GM23338 (cell line): ENCODE measurements at regions not wholly inside any gene's neighbourhood (a gene's known extent, or its start where the extent isn't known, plus 50 kb on each side); places are given as distances from the start of the nearest gene placed in this dataset.

Experiments used
- ATAC-seq: fragments of 200-7000 bp; cut with Tn5 transposase; 3 replicates; pipeline ENCODE4 v1.9.1; 2020
- DNase-seq: peaks from one replicate; pipeline ENCODE4 v3.0.0-alpha.2; 2015; ENCODE audit warnings: low spot score
- H2AFZ ChIP-seq: fragments of 200-600 bp; sonication (generic); 2 replicates; pipeline ENCODE4 v1.8.0; 2016; ENCODE audit warnings: antibody characterized with exemption, mild to moderate bottlenecking, moderate library complexity
- H3F3A ChIP-seq: fragments of 200-600 bp; sonication (generic); replicated peaks from 2 replicates; pipeline ENCODE4 v1.8.0; 2017; ENCODE audit warnings: antibody characterized with exemption, mixed run types, low read depth
- H3K27ac ChIP-seq: fragments of 200-600 bp; sonication (generic); 2 replicates; pipeline ENCODE4 v1.6.1; 2016; ENCODE audit warnings: low read depth
- H3K27me3 ChIP-seq: fragments of 200-600 bp; sonication (generic); 2 replicates; pipeline ENCODE4 v1.8.0; 2016; ENCODE audit warnings: mild to moderate bottlenecking, mixed run types, moderate library complexity; ENCODE audit not compliant: insufficient read depth
- H3K36me3 ChIP-seq: fragments of 200-600 bp; sonication (generic); 2 replicates; pipeline ENCODE4 v1.8.0; 2016; ENCODE audit warnings: mild to moderate bottlenecking; ENCODE audit not compliant: insufficient read depth
- H3K4me1 ChIP-seq: fragments of 200-600 bp; sonication (generic); 2 replicates; pipeline ENCODE4 v1.8.0; 2016; ENCODE audit warnings: mild to moderate bottlenecking, moderate library complexity; ENCODE audit not compliant: insufficient read depth
- H3K4me2 ChIP-seq: fragments of 200-600 bp; sonication (generic); 2 replicates; pipeline ENCODE4 v1.7.1; 2017; ENCODE audit warnings: mixed run types
- H3K4me3 ChIP-seq: fragments of 200-600 bp; sonication (generic); 2 replicates; pipeline ENCODE4 v1.6.1; 2016; ENCODE audit warnings: mixed run types
- H3K79me2 ChIP-seq: fragments of 200-600 bp; sonication (generic); replicated peaks from 2 replicates; pipeline ENCODE4 v1.8.0; 2017; ENCODE audit warnings: mild to moderate bottlenecking; ENCODE audit not compliant: insufficient read depth
- H3K9me2 ChIP-seq: fragments of 200-600 bp; sonication (generic); 2 replicates; pipeline ENCODE4 v1.8.0; 2017; ENCODE audit not compliant: insufficient read depth
- H4K20me1 ChIP-seq: fragments of 200-600 bp; sonication (generic); replicated peaks from 2 replicates; pipeline ENCODE4 v1.8.0; 2017; ENCODE audit warnings: mild to moderate bottlenecking; ENCODE audit not compliant: insufficient read depth
- H3K27ac Mint-ChIP-seq: 2 replicates; pipeline ENCODE4 v1.8.0; 2020; ENCODE audit warnings: inconsistent platforms, mild to moderate bottlenecking, moderate library complexity, mixed read lengths
- H3K27me3 Mint-ChIP-seq: 3 replicates; pipeline ENCODE4 v1.8.0; 2022; ENCODE audit warnings: low read depth, mild to moderate bottlenecking, moderate library complexity, mixed read lengths, inconsistent platforms; ENCODE audit not compliant: insufficient read depth, poor library complexity
- H3K36me3 Mint-ChIP-seq: 3 replicates; pipeline ENCODE4 v1.8.0; 2021; ENCODE audit warnings: low read depth, mild to moderate bottlenecking, inconsistent platforms, moderate library complexity, mixed read lengths
- H3K4me1 Mint-ChIP-seq: 3 replicates; pipeline ENCODE4 v1.8.0; 2020; ENCODE audit warnings: mild to moderate bottlenecking, inconsistent platforms, mixed read lengths
- H3K4me3 Mint-ChIP-seq: 3 replicates; pipeline ENCODE4 v1.8.0; 2021; ENCODE audit warnings: moderate library complexity, mild to moderate bottlenecking, inconsistent platforms, mixed read lengths
- H3K9me3 Mint-ChIP-seq: 3 replicates; pipeline ENCODE4 v1.8.0; 2020; ENCODE audit warnings: moderate library complexity, mild to moderate bottlenecking, inconsistent platforms, mixed read lengths
- CREB1 ChIP-seq: fragments of 250-450 bp; sonication (Bioruptor Pico); IDR thresholded peaks from 2 replicates; pipeline ENCODE4 v1.5.0; 2020; ENCODE audit warnings: low read depth, mild to moderate bottlenecking, moderate library complexity
- EZH2 ChIP-seq: fragments of 200-600 bp; sonication (generic); IDR thresholded peaks from one replicate; pipeline ENCODE4 v1.8.0; 2017; ENCODE audit warnings: antibody characterized with exemption, mild to moderate bottlenecking, low read depth; ENCODE audit not compliant: unreplicated experiment
- EZH2phosphoT487 ChIP-seq: fragments of 200-600 bp; sonication (generic); IDR thresholded peaks from one replicate; pipeline ENCODE4 v1.8.1; 2018; ENCODE audit warnings: antibody characterized with exemption; ENCODE audit not compliant: unreplicated experiment
- JUNB ChIP-seq: IDR thresholded peaks from one replicate; pipeline ENCODE4 v1.6.1; 2016; ENCODE audit warnings: antibody characterized with exemption; ENCODE audit not compliant: unreplicated experiment
- NANOG ChIP-seq: IDR thresholded peaks from 2 replicates; pipeline ENCODE4 v1.6.1; 2016; ENCODE audit warnings: antibody characterized with exemption, borderline replicate concordance
- POLR2AphosphoS5 ChIP-seq: IDR thresholded peaks from 2 replicates; pipeline ENCODE4 v1.6.1; 2016; ENCODE audit warnings: antibody characterized with exemption, low read depth
- STAT1 ChIP-seq: IDR thresholded peaks from one replicate; pipeline ENCODE4 v1.6.1; 2016; ENCODE audit warnings: antibody characterized with exemption; ENCODE audit not compliant: unreplicated experiment
- ZNF114 ChIP-seq: fragments of 250-450 bp; sonication (Bioruptor Pico); IDR thresholded peaks from 2 replicates; pipeline ENCODE4 v1.5.0; 2020; ENCODE audit warnings: mild to moderate bottlenecking, moderate library complexity
- ZNF331 ChIP-seq: fragments of 250-450 bp; sonication (Bioruptor Pico); IDR thresholded peaks from 2 replicates; pipeline ENCODE4 v1.5.0; 2020; ENCODE audit warnings: low read depth, mild to moderate bottlenecking, moderate library complexity
- TF ChIP-seq, protein P1 (sequence below): IDR thresholded peaks from one replicate; pipeline ENCODE4 v1.6.1; 2018; ENCODE audit warnings: antibody characterized with exemption; ENCODE audit not compliant: unreplicated experiment
- TF ChIP-seq, protein P2 (sequence below): IDR thresholded peaks from 2 replicates; pipeline ENCODE4 v1.6.1; 2016; ENCODE audit warnings: antibody characterized with exemption
- TF ChIP-seq, protein P3 (sequence below), 2 experiments: fragments of 200-600 bp in 1 of 2; sonication (generic) in 1 of 2; conservative IDR thresholded peaks; 2 replicates each; pipeline versions ENCODE4 v1.5.1 to v1.6.1; 2016 to 2017; ENCODE audit warnings: antibody characterized with exemption in 2 of 2, low read depth in 2 of 2, mild to moderate bottlenecking in 2 of 2, moderate library complexity in 1 of 2
- TF ChIP-seq, protein P4 (sequence below): fragments of 250-450 bp; sonication (Bioruptor Pico); IDR thresholded peaks from 2 replicates; pipeline ENCODE4 v1.5.0; 2020; ENCODE audit warnings: mild to moderate bottlenecking, moderate library complexity

DNA sequence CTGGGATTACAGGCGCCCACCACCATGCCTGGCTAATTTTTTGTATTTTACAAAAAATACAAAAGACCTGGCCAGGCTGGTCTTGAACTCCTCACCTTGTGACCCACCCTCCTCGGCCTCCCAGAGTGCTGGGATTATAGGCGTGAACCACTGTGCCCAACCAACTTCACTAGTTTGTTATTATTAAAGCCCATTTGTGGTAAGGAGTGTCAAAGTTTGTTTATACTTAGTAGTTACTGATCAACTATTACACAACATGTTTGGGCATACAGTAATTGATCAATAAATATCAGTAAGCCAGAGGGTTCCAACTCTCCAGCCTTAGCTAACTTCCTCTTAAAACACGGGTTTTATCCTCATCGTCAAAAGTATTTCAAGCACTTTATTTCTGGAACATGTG lies 67.5 kb upstream of the ZNG1B start:
- no peak overlapping the region for H3K27ac Mint-ChIP-seq
- Histone ChIP-seq H3K4me2 (no peak overlapping the region), H2AFZ (no peak overlapping the region), H3F3A (no peaks in the 10 kb centered on the region), H3K36me3 (no peaks in the 10 kb centered on the region), H3K27ac (no peak overlapping the region), H3K27me3 (no peaks in the 10 kb centered on the region), H3K9me2 (no peaks in the 10 kb centered on the region), H3K4me1 (no peaks in the 10 kb centered on the region), H3K79me2 (no peaks in the 10 kb centered on the region), H4K20me1 (no peaks in the 10 kb centered on the region), H3K4me3 (no peak overlapping the region)
- H3K4me1 Mint-ChIP-seq: peaks cover 7% of the 10 kb centered on the region; the same call in 2 of the 3 replicates
- H3K36me3 Mint-ChIP-seq: peaks cover 3% of the 10 kb centered on the region; the same call in 1 of the 3 replicates
- no peak overlapping the region for H3K4me3 Mint-ChIP-seq
- DNase-seq: no peak
- TF ChIP-seq, protein P1, sequence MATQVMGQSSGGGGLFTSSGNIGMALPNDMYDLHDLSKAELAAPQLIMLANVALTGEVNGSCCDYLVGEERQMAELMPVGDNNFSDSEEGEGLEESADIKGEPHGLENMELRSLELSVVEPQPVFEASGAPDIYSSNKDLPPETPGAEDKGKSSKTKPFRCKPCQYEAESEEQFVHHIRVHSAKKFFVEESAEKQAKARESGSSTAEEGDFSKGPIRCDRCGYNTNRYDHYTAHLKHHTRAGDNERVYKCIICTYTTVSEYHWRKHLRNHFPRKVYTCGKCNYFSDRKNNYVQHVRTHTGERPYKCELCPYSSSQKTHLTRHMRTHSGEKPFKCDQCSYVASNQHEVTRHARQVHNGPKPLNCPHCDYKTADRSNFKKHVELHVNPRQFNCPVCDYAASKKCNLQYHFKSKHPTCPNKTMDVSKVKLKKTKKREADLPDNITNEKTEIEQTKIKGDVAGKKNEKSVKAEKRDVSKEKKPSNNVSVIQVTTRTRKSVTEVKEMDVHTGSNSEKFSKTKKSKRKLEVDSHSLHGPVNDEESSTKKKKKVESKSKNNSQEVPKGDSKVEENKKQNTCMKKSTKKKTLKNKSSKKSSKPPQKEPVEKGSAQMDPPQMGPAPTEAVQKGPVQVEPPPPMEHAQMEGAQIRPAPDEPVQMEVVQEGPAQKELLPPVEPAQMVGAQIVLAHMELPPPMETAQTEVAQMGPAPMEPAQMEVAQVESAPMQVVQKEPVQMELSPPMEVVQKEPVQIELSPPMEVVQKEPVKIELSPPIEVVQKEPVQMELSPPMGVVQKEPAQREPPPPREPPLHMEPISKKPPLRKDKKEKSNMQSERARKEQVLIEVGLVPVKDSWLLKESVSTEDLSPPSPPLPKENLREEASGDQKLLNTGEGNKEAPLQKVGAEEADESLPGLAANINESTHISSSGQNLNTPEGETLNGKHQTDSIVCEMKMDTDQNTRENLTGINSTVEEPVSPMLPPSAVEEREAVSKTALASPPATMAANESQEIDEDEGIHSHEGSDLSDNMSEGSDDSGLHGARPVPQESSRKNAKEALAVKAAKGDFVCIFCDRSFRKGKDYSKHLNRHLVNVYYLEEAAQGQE: no peak
- TF ChIP-seq EZH2phosphoT487 (no peak), STAT1 (no peak), EZH2 (no peak), POLR2AphosphoS5 (no peak), CREB1 (CRISPR knock-in tag) (no peak), NANOG (no peak), ZNF331 (no peak), JUNB (no peak), ZNF114 (CRISPR knock-in tag) (no peak)
- TF ChIP-seq, protein P2, sequence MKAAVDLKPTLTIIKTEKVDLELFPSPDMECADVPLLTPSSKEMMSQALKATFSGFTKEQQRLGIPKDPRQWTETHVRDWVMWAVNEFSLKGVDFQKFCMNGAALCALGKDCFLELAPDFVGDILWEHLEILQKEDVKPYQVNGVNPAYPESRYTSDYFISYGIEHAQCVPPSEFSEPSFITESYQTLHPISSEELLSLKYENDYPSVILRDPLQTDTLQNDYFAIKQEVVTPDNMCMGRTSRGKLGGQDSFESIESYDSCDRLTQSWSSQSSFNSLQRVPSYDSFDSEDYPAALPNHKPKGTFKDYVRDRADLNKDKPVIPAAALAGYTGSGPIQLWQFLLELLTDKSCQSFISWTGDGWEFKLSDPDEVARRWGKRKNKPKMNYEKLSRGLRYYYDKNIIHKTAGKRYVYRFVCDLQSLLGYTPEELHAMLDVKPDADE: no peak
- TF ChIP-seq, protein P3, sequence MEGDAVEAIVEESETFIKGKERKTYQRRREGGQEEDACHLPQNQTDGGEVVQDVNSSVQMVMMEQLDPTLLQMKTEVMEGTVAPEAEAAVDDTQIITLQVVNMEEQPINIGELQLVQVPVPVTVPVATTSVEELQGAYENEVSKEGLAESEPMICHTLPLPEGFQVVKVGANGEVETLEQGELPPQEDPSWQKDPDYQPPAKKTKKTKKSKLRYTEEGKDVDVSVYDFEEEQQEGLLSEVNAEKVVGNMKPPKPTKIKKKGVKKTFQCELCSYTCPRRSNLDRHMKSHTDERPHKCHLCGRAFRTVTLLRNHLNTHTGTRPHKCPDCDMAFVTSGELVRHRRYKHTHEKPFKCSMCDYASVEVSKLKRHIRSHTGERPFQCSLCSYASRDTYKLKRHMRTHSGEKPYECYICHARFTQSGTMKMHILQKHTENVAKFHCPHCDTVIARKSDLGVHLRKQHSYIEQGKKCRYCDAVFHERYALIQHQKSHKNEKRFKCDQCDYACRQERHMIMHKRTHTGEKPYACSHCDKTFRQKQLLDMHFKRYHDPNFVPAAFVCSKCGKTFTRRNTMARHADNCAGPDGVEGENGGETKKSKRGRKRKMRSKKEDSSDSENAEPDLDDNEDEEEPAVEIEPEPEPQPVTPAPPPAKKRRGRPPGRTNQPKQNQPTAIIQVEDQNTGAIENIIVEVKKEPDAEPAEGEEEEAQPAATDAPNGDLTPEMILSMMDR (conservative IDR thresholded peaks at IDR 0.05; ENCODE audit: low read depth in 2 of 2): no peak
- TF ChIP-seq, protein P4, sequence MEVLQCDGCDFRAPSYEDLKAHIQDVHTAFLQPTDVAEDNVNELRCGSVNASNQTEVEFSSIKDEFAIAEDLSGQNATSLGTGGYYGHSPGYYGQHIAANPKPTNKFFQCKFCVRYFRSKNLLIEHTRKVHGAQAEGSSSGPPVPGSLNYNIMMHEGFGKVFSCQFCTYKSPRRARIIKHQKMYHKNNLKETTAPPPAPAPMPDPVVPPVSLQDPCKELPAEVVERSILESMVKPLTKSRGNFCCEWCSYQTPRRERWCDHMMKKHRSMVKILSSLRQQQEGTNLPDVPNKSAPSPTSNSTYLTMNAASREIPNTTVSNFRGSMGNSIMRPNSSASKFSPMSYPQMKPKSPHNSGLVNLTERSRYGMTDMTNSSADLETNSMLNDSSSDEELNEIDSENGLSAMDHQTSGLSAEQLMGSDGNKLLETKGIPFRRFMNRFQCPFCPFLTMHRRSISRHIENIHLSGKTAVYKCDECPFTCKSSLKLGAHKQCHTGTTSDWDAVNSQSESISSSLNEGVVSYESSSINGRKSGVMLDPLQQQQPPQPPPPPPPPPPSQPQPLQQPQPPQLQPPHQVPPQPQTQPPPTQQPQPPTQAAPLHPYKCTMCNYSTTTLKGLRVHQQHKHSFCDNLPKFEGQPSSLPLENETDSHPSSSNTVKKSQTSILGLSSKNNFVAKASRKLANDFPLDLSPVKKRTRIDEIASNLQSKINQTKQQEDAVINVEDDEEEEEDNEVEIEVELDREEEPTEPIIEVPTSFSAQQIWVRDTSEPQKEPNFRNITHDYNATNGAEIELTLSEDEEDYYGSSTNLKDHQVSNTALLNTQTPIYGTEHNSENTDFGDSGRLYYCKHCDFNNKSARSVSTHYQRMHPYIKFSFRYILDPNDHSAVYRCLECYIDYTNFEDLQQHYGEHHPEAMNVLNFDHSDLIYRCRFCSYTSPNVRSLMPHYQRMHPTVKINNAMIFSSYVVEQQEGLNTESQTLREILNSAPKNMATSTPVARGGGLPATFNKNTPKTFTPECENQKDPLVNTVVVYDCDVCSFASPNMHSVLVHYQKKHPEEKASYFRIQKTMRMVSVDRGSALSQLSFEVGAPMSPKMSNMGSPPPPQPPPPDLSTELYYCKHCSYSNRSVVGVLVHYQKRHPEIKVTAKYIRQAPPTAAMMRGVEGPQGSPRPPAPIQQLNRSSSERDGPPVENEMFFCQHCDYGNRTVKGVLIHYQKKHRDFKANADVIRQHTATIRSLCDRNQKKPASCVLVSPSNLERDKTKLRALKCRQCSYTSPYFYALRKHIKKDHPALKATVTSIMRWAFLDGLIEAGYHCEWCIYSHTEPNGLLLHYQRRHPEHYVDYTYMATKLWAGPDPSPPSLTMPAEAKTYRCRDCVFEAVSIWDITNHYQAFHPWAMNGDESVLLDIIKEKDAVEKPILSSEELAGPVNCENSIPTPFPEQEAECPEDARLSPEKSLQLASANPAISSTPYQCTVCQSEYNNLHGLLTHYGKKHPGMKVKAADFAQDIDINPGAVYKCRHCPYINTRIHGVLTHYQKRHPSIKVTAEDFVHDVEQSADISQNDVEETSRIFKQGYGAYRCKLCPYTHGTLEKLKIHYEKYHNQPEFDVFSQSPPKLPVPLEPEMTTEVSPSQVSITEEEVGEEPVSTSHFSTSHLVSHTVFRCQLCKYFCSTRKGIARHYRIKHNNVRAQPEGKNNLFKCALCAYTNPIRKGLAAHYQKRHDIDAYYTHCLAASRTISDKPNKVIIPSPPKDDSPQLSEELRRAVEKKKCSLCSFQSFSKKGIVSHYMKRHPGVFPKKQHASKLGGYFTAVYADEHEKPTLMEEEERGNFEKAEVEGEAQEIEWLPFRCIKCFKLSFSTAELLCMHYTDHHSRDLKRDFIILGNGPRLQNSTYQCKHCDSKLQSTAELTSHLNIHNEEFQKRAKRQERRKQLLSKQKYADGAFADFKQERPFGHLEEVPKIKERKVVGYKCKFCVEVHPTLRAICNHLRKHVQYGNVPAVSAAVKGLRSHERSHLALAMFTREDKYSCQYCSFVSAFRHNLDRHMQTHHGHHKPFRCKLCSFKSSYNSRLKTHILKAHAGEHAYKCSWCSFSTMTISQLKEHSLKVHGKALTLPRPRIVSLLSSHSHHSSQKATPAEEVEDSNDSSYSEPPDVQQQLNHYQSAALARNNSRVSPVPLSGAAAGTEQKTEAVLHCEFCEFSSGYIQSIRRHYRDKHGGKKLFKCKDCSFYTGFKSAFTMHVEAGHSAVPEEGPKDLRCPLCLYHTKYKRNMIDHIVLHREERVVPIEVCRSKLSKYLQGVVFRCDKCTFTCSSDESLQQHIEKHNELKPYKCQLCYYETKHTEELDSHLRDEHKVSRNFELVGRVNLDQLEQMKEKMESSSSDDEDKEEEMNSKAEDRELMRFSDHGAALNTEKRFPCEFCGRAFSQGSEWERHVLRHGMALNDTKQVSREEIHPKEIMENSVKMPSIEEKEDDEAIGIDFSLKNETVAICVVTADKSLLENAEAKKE (CRISPR knock-in tag): no peak
- H3K27me3 Mint-ChIP-seq: peaks cover 12% of the 10 kb centered on the region
- no peaks in the 10 kb centered on the region; the same call in 2 of the 3 replicates for H3K9me3 Mint-ChIP-seq
- ATAC-seq: no peak
